ENCODE measurements at regions not wholly inside any gene's neighbourhood (a gene's known extent, or its start where the extent isn't known, plus 50 kb on each side); places are given as distances from the start of the nearest gene placed in this dataset.

- no peak for DNase-seq (ENCODE audit: low read depth, low spot score)
These were observed 179.4 kb downstream of the SNAPC1 start for GRCh38 chr14:61941421-61942150.

- no peak for DNase-seq (ENCODE audit: low read depth, low spot score)
These were observed 186.2 kb downstream of the SNAPC1 start for GRCh38 chr14:61948376-61948775.

GRCh38 chr14:61950340-61950739 is 188.1 kb downstream of the SNAPC1 start:
- DNase-seq (ENCODE audit: low read depth, low spot score), result no peak

GRCh38 chr14:61953602-61954001 is 191.4 kb downstream of the SNAPC1 start:
- DNase-seq (ENCODE audit: low read depth, low spot score), result no peak

GRCh38 chr14:61954306-61954705 is 192.1 kb downstream of the SNAPC1 start:
- DNase-seq (ENCODE audit: low read depth, low spot score), result no peak

GRCh38 chr14:61956517-61956916 is 194.3 kb downstream of the SNAPC1 start:
- DNase-seq (ENCODE audit: low read depth, low spot score), result no peak

- no peak for DNase-seq (ENCODE audit: low read depth, low spot score)
These were observed 197.1 kb downstream of the SNAPC1 start for GRCh38 chr14:61959348-61959747.

- no peak for DNase-seq (ENCODE audit: low read depth, low spot score)
These were observed 199.1 kb downstream of the SNAPC1 start for GRCh38 chr14:61961369-61961768.

- DNase-seq (ENCODE audit: low read depth, low spot score), result no peak
These were observed 201.7 kb downstream of the SNAPC1 start for GRCh38 chr14:61963926-61964325.

- no peak for DNase-seq (ENCODE audit: low read depth, low spot score)
These were observed 203.0 kb downstream of the SNAPC1 start for GRCh38 chr14:61965030-61965745.

GRCh38 chr14:61968207-61968606 is 206.0 kb downstream of the SNAPC1 start:
- DNase-seq (ENCODE audit: low read depth, low spot score), result no peak

GRCh38 chr14:61972711-61973110 is 210.5 kb downstream of the SNAPC1 start:
- no peak for DNase-seq (ENCODE audit: low read depth, low spot score)

- no peak for DNase-seq (ENCODE audit: low read depth, low spot score)
These were observed 211.8 kb downstream of the SNAPC1 start for GRCh38 chr14:61973981-61974380.

- DNase-seq (ENCODE audit: low read depth, low spot score), result no peak
These were observed 215.0 kb downstream of the SNAPC1 start for GRCh38 chr14:61977217-61977616.

GRCh38 chr14:61988240-61988639 is 226.0 kb downstream of the SNAPC1 start:
- DNase-seq (ENCODE audit: low read depth, low spot score), result no peak

- DNase-seq (ENCODE audit: low read depth, low spot score), result no peak
These were observed 229.9 kb downstream of the SNAPC1 start for GRCh38 chr14:61992139-61992538.

- no peak for DNase-seq (ENCODE audit: low read depth, low spot score)
These were observed 230.7 kb downstream of the SNAPC1 start for GRCh38 chr14:61992926-61993325.

- DNase-seq (ENCODE audit: low read depth, low spot score), result no peak
These were observed 232.4 kb downstream of the SNAPC1 start for GRCh38 chr14:61994589-61994988.

GRCh38 chr14:61996753-61997152 is 234.5 kb downstream of the SNAPC1 start:
- no peak for DNase-seq (ENCODE audit: low read depth, low spot score)

GRCh38 chr14:61997161-61997560 is 234.9 kb downstream of the SNAPC1 start:
- DNase-seq (ENCODE audit: low read depth, low spot score), result no peak

GRCh38 chr14:62001963-62002362 is 239.7 kb downstream of the SNAPC1 start:
- DNase-seq (ENCODE audit: low read depth, low spot score), result no peak

- no peak for DNase-seq (ENCODE audit: low read depth, low spot score)
These were observed 240.4 kb downstream of the SNAPC1 start for GRCh38 chr14:62002642-62003041.

GRCh38 chr14:62003701-62004100 is 241.5 kb downstream of the SNAPC1 start:
- no peak for DNase-seq (ENCODE audit: low read depth, low spot score)

All from ELF-1 (cell line).